A549 (cell line): ENCODE measurements at regions not wholly inside any gene's neighbourhood (a gene's known extent, or its start where the extent isn't known, plus 50 kb on each side); places are given as distances from the start of the nearest gene placed in this dataset.
A peak's percentile ranks its signal among the peaks of the same experiment; 100 is the strongest.

ENCODE experiments used
- ATAC-seq, 2 experiments: fragments of 200-7000 bp in 1 of 2; fragments of >200 bp in 1 of 2; cut with Nextera tagmentation in 1 of 2; cut with Tn5 transposase in 1 of 2; 3 replicates each; pipeline versions ENCODE4 v1.8.0 to v1.9.1; 2018 to 2020; ENCODE audit warnings: mild to moderate bottlenecking in 1 of 2, moderate library complexity in 1 of 2
- CTCF ChIA-PET: fragments of 300-600 bp; sonication (Branson Sonifier 250); formaldehyde crosslinking; extraction: SDS; loops from one replicate; lab custom pipeline; 2021; ENCODE audit warnings: antibody characterized with exemption, inconsistent platforms; lab: Yijun Ruan, JAX
- POLR2A ChIA-PET: fragments of 350-600 bp; formaldehyde crosslinking; extraction: SDS; loops from one replicate; lab custom pipeline; 2021; ENCODE audit warnings: antibody characterized with exemption, inconsistent platforms; lab: Yijun Ruan, JAX
- DNase-seq, 2 experiments: peaks; one replicate each; pipeline versions ENCODE4 v3.0.0 to v3.0.0-alpha.2; 2011 to 2016; ENCODE audit warnings: low read depth in 1 of 2, low spot score in 1 of 2
- FAIRE-seq: peaks from 2 replicates; lab custom pipeline; 2011; peaks lifted over from hg19 to GRCh38; lab: Jason Lieb, UNC
- H3K27ac ChIP-seq, 2 experiments: fragments of >200 bp; sonication (Bioruptor Twin); formaldehyde crosslinking; 3 replicates each; pipeline ENCODE4 v1.5.1; 2016 to 2017
- H3K4me1 ChIP-seq: fragments of >200 bp; sonication (Bioruptor Twin); formaldehyde crosslinking; 3 replicates; pipeline ENCODE4 v1.6.1; 2016
- H3K4me2 ChIP-seq: fragments of >200 bp; sonication (Bioruptor Twin); formaldehyde crosslinking; 3 replicates; pipeline ENCODE4 v1.6.1; 2016
- H3K4me3 ChIP-seq: fragments of >200 bp; sonication (Bioruptor Twin); formaldehyde crosslinking; 3 replicates; pipeline ENCODE4 v1.5.1; 2016
- H3K9me3 ChIP-seq: fragments of >200 bp; sonication (Bioruptor Twin); formaldehyde crosslinking; 3 replicates; pipeline ENCODE4 v1.6.1; 2016
- ATOH8 ChIP-seq: fragments of 250-450 bp; sonication (Bioruptor Pico); IDR thresholded peaks from 2 replicates; pipeline ENCODE4 v1.5.0; 2020; ENCODE audit warnings: low read depth, mild to moderate bottlenecking, moderate library complexity
- BCL3 ChIP-seq: fragments of >200 bp; sonication (Bioruptor Twin); formaldehyde crosslinking; IDR thresholded peaks from 3 replicates; pipeline ENCODE4 v1.6.1; 2016
- BHLHE40 ChIP-seq: IDR thresholded peaks from 2 replicates; pipeline ENCODE4 v1.6.1; 2012; ENCODE audit warnings: low read depth, low read length, inconsistent platforms
- CEBPB ChIP-seq, 2 experiments: fragments of >200 bp in 1 of 2; sonication (Bioruptor Twin) in 1 of 2; formaldehyde crosslinking in 1 of 2; IDR thresholded peaks; 2 replicates each; pipeline ENCODE4 v1.6.1; 2012 to 2016
- CHD2 ChIP-seq: fragments of 150-350 bp; IDR thresholded peaks from 2 replicates; pipeline ENCODE4 v1.6.1; 2014; ENCODE audit warnings: low read length; ENCODE audit not compliant: partially characterized antibody
- CHD4 ChIP-seq: fragments of 200-600 bp; sonication (generic); IDR thresholded peaks from 2 replicates; pipeline ENCODE4 v1.6.1; 2016; ENCODE audit warnings: antibody characterized with exemption, mild to moderate bottlenecking, borderline replicate concordance
- E2F6 ChIP-seq: IDR thresholded peaks from 2 replicates; pipeline ENCODE4 v1.6.1; 2012; ENCODE audit warnings: low read depth, borderline replicate concordance
- EHF ChIP-seq: fragments of 250-450 bp; sonication (Bioruptor Pico); IDR thresholded peaks from 2 replicates; pipeline ENCODE4 v1.5.0; 2020; ENCODE audit warnings: mild to moderate bottlenecking
- EHMT2 ChIP-seq: fragments of 200-600 bp; sonication (generic); IDR thresholded peaks from 2 replicates; pipeline ENCODE4 v1.6.1; 2016; ENCODE audit warnings: antibody characterized with exemption, low read depth, mild to moderate bottlenecking, moderate library complexity
- EP300 ChIP-seq, 2 experiments: fragments of >200 bp; sonication (Bioruptor Twin); formaldehyde crosslinking; IDR thresholded peaks; 2 replicates in 1 of 2; 3 replicates in 1 of 2; pipeline ENCODE4 v1.6.1; 2016 to 2017
- FOSB ChIP-seq: fragments of 250-450 bp; sonication (Bioruptor Pico); IDR thresholded peaks from 2 replicates; pipeline ENCODE4 v1.5.0; 2020; ENCODE audit warnings: mild to moderate bottlenecking, moderate library complexity
- HEYL ChIP-seq: fragments of 250-450 bp; sonication (Bioruptor Pico); IDR thresholded peaks from 2 replicates; pipeline ENCODE4 v1.8.0; 2021; ENCODE audit warnings: mild to moderate bottlenecking, moderate library complexity
- HMGXB4 ChIP-seq: fragments of 250-450 bp; sonication (Bioruptor Pico); IDR thresholded peaks from 2 replicates; pipeline ENCODE4 v1.5.0; 2021; ENCODE audit warnings: mild to moderate bottlenecking, moderate library complexity, borderline replicate concordance
- HOXA7 ChIP-seq: fragments of 250-450 bp; sonication (Bioruptor Pico); IDR thresholded peaks from 2 replicates; pipeline ENCODE4 v1.5.0; 2020; ENCODE audit warnings: mild to moderate bottlenecking, moderate library complexity
- HOXB13 ChIP-seq: fragments of 250-450 bp; sonication (Bioruptor Pico); IDR thresholded peaks from 2 replicates; pipeline ENCODE4 v1.5.0; 2020; ENCODE audit warnings: low read depth, mild to moderate bottlenecking, moderate library complexity
- HOXB5 ChIP-seq: fragments of 250-450 bp; sonication (Bioruptor Pico); IDR thresholded peaks from 2 replicates; pipeline ENCODE4 v1.5.0; 2020; ENCODE audit warnings: mild to moderate bottlenecking, moderate library complexity
- JUN ChIP-seq, 2 experiments: fragments of >200 bp; sonication (Bioruptor Twin); formaldehyde crosslinking; IDR thresholded peaks; 2 replicates in 1 of 2; 3 replicates in 1 of 2; pipeline ENCODE4 v1.6.1; 2016 to 2017
- JUNB ChIP-seq: fragments of >200 bp; sonication (Bioruptor Twin); formaldehyde crosslinking; IDR thresholded peaks from 2 replicates; pipeline ENCODE4 v1.6.1; 2016
- MAFK ChIP-seq: fragments of 450-650 bp; IDR thresholded peaks from 2 replicates; pipeline ENCODE4 v1.6.1; 2014; ENCODE audit not compliant: partially characterized antibody
- MAX ChIP-seq: IDR thresholded peaks from 2 replicates; pipeline ENCODE4 v1.6.1; 2012
- NFE2L2 ChIP-seq: fragments of 150-350 bp; conservative IDR thresholded peaks from 2 replicates; pipeline ENCODE4 v1.6.1; 2014; ENCODE audit warnings: low read length
- PHF8 ChIP-seq: fragments of 200-600 bp; sonication (generic); IDR thresholded peaks from 2 replicates; pipeline ENCODE4 v1.6.1; 2016; ENCODE audit warnings: low read depth, mild to moderate bottlenecking, antibody characterized with exemption, moderate library complexity, borderline replicate concordance
- POLR2AphosphoS2 ChIP-seq: conservative IDR thresholded peaks from 2 replicates; pipeline ENCODE4 v1.6.1; 2012; ENCODE audit warnings: low read length, improper control_type of control experiment, inconsistent platforms
- RAD21 ChIP-seq, 2 experiments: fragments of >200 bp in 1 of 2; sonication (Bioruptor Twin) in 1 of 2; formaldehyde crosslinking in 1 of 2; IDR thresholded peaks in 1 of 2; conservative IDR thresholded peaks in 1 of 2; 2 replicates in 1 of 2; 3 replicates in 1 of 2; pipeline ENCODE4 v1.6.1; 2012 to 2018; ENCODE audit warnings: inconsistent platforms in 1 of 2
- REST ChIP-seq: fragments of 200-600 bp; sonication (generic); IDR thresholded peaks from 2 replicates; pipeline ENCODE4 v1.6.1; 2016; ENCODE audit warnings: antibody characterized with exemption, mild to moderate bottlenecking, moderate library complexity
- RNF2 ChIP-seq: fragments of 200-600 bp; sonication (generic); IDR thresholded peaks from 2 replicates; pipeline ENCODE4 v1.6.1; 2016; ENCODE audit warnings: low read depth, mild to moderate bottlenecking, antibody characterized with exemption, moderate library complexity, borderline replicate concordance
- SREBF2 ChIP-seq: fragments of 450-650 bp; IDR thresholded peaks from 2 replicates; pipeline ENCODE4 v1.6.1; 2014; ENCODE audit warnings: mild to moderate bottlenecking, moderate library complexity
- TFCP2L1 ChIP-seq: fragments of 250-450 bp; sonication (Bioruptor Pico); IDR thresholded peaks from 2 replicates; pipeline ENCODE4 v1.5.0; 2021; ENCODE audit warnings: mild to moderate bottlenecking
- TP53 ChIP-seq: fragments of 250-450 bp; sonication (Bioruptor Pico); IDR thresholded peaks from 2 replicates; pipeline ENCODE4 v1.5.0; 2021; ENCODE audit warnings: mild to moderate bottlenecking, moderate library complexity
- USF2 ChIP-seq: fragments of 450-650 bp; IDR thresholded peaks from 2 replicates; pipeline ENCODE4 v1.6.1; 2014; ENCODE audit warnings: antibody characterized with exemption
- ZC3H11A ChIP-seq: fragments of 450-650 bp; IDR thresholded peaks from 2 replicates; pipeline ENCODE4 v1.6.1; 2014; ENCODE audit warnings: antibody characterized with exemption, mild to moderate bottlenecking
- ZFP36 ChIP-seq: fragments of 450-650 bp; IDR thresholded peaks from 2 replicates; pipeline ENCODE4 v1.6.1; 2014; ENCODE audit warnings: borderline replicate concordance; ENCODE audit not compliant: partially characterized antibody
- ZNF302 ChIP-seq: fragments of 250-450 bp; sonication (Bioruptor Pico); IDR thresholded peaks from 2 replicates; pipeline ENCODE4 v1.9.0; 2021; ENCODE audit warnings: inconsistent platforms, mild to moderate bottlenecking, moderate library complexity
- ZSCAN20 ChIP-seq: fragments of 250-450 bp; sonication (Bioruptor Pico); IDR thresholded peaks from 2 replicates; pipeline ENCODE4 v1.8.0; 2022; ENCODE audit warnings: mild to moderate bottlenecking, moderate library complexity
- WGBS: methylation state at CpG from one replicate; pipeline ENCODE4 v1.1.6; 2017; ENCODE audit errors: missing lambda C conversion rate; 5-methylcytosine and 5-hydroxymethylcytosine counted together

- Histone ChIP-seq H3K27ac (peak overlapping the region; percentile 76 to 83), H3K9me3 (no peaks in the 10 kb centered on the region), H3K4me2 (peak overlapping the region; percentile 65), H3K4me3 (no peak overlapping the region), H3K4me1 (peaks cover 23% of the 10 kb centered on the region)
- DNase-seq (peak; percentile 71 to 87), ATAC-seq (peak; percentile 97), FAIRE-seq (no peak)
- ChIA-PET POLR2A (no interaction called here), CTCF (interaction anchor here (0.6 to 2.1 kb wide), 3 partner anchors 59 to 326 kb away, joined by 3 to 7 read pairs (median 3); partner anchors contain the start of gene FOXD2)
- 9% methylated on average over 6 of the region's 7 CpGs for WGBS
- TF ChIP-seq USF2 (no peak), CHD2 (no peak), NFE2L2 (no peak), JUN (IDR thresholded peaks at IDR 0.05) (peak in 1 of 2 experiments; percentile 42; a peak in 2 of 5 replicates), ZNF302 (CRISPR knock-in tag) (no peak), REST (no peak), TP53 (CRISPR knock-in tag) (no peak), HOXB5 (no peak), JUNB (peak; percentile 85), MAFK (peak; percentile 78), SREBF2 (no peak), POLR2AphosphoS2 (no peak), FOSB (CRISPR knock-in tag) (no peak), BCL3 (no peak), HEYL (CRISPR knock-in tag) (no peak), ATOH8 (CRISPR knock-in tag) (no peak), CHD4 (no peak), ZC3H11A (no peak), BHLHE40 (no peak), EHF (CRISPR knock-in tag) (no peak), ZSCAN20 (CRISPR knock-in tag) (no peak), EHMT2 (no peak), CEBPB (IDR thresholded peaks at IDR 0.05) (no peak), RAD21 (conservative IDR thresholded peaks at IDR 0.05 in 1 of 2, IDR thresholded peaks at IDR 0.05 in 1 of 2) (no peak; a peak in 1 of 5 replicates), E2F6 (no peak), HMGXB4 (no peak), EP300 (IDR thresholded peaks at IDR 0.05) (peak in 1 of 2 experiments; percentile 32; a peak in 1 of 5 replicates), MAX (peak; percentile 38; the same call in 1 of the 2 replicates), ZFP36 (no peak), PHF8 (no peak), HOXA7 (CRISPR knock-in tag) (no peak), HOXB13 (CRISPR knock-in tag) (no peak), TFCP2L1 (CRISPR knock-in tag) (no peak), RNF2 (no peak)
Measured at GRCh38 chr1:47650205-47650604, 212.4 kb downstream of the FOXD2 start.
